ENCODE measurements at regions not wholly inside any gene's neighbourhood (a gene's known extent, or its start where the extent isn't known, plus 50 kb on each side); places are given as distances from the start of the nearest gene placed in this dataset.
"Not testable (repeated sequence)": the region's sequence is repeated elsewhere in the genome, so short reads cannot be mapped to it uniquely, and the experiment has no call there.

DNA sequence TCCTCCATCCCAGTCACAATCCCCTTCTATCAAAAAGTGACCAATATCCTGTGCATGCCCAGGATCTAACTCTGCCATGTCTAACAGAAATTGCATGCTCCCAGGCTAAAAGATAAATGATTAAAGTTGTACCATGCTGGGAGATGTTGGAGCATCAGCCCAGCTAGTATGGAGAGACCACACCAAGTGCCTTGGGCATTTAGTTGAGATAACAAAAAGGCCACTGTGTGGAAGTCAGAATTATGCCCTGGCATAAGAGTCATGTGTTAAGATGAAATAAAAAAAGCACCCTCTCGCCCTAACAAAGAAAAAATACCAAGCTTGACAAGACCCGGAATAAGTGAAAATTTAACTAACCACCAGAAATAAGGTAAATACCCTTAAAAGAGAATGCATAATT lies 155.9 kb upstream of the CENPE start:
- no peak for DNase-seq (ENCODE audit: low read depth)

DNA sequence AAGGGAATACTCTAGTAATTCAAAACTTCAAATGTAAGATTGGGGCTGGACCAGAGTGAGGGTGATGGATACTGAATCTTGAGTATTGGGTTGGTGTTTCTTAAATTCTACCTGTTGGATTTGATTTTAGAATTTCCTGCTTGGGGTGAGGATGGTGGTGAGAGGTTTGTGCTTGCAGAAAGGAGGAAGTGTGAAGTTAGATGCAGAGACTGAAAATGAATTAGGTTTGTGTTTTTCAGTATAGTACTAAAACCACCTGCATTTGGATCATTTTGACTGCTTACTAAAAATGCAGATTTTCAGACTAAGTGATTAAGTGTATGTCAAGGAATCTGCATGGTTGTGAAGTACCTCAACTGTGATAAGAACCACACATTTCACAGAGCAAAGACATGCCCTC lies 131.5 kb upstream of the CENPE start:
- DNase-seq (ENCODE audit: low read depth): no peak
- no peak overlapping the region for H3K4me3 ChIP-seq (ENCODE audit: low read depth, low read length)

More for the DNA sequence above, 155.9 kb upstream of the CENPE start:
- no peak overlapping the region for H3K4me3 ChIP-seq (ENCODE audit: low read depth, low read length)

DNA sequence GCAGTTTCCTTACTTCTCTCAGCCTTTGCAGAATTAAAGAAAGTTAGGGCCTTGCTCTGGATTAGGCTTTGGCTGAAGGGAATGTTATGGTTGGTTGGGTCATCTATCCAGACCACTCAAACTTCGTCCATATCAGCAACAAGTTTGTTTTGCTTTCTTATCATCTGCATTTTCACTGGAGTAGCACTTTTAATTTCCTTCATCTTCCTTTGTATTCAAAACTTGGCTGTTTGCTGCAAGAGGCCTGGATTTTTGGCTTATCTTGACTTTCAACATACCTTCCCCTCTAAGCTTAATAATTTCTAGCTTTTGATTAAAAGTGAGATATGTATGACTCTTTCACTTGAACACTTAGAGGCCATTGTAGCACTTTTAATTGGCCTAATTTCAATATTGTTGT lies 126.7 kb upstream of the CENPE start:
- no peak overlapping the region for H3K4me3 ChIP-seq (ENCODE audit: low read depth, low read length)
- no peak for DNase-seq (ENCODE audit: low read depth)

GRCh38 chr4:103318327-103318726 lies 120.2 kb upstream of the CENPE start:
- no peak for DNase-seq (ENCODE audit: low read depth)
- H3K4me3 ChIP-seq (ENCODE audit: low read depth, low read length): no peak overlapping the region

- no peak overlapping the region for H3K4me3 ChIP-seq (ENCODE audit: low read depth, low read length)
- no peak for DNase-seq (ENCODE audit: low read depth)
Measured at GRCh38 chr4:103308248-103308561, 110.1 kb upstream of the CENPE start.

DNA sequence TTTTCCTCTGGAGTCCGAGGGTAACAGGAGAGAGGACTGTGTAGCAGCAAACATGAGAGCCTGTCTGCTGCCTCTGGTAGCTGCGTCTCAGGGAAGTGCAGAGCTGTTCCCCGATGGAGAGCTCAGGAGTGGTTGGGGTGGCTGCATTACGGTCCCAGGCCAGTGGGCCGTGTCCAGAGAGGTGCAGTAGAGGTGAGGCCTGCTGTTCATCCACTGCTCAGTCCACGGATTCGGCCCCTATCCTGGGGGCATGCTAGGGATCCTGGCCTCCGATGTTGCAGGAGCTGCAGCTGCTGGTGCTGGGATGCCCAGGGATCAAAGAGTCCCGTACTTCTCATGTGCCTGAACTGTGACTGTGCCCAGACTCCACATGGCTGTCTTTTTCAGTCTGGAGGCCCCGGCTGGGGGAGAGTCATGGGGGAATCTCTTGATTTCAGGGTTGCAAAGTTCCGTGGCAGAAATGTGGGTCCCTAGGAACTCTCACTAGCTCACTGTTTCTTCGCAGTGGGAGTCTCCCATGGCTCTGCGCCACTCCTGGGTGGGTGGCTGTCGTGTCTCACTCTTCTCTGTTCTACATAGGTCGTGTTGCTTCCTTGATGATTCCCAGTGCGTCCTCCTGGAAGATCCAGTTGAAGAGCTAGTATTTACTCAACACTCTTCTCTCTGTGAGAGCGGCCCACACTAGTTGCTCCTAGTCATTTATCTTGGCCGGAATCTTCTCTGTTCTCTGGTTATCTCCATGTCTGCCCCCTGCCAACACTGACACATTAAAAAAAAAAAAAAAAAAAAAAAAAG lies 109.5 kb upstream of the CENPE start:
- DNase-seq (ENCODE audit: low read depth): no peak
- no peak overlapping the region for H3K4me3 ChIP-seq (ENCODE audit: low read depth, low read length)

- no peak overlapping the region for H3K4me3 ChIP-seq (ENCODE audit: low read depth, low read length)
- DNase-seq (ENCODE audit: low read depth): no peak
Measured at GRCh38 chr4:103306870-103307375, 108.8 kb upstream of the CENPE start.

DNA sequence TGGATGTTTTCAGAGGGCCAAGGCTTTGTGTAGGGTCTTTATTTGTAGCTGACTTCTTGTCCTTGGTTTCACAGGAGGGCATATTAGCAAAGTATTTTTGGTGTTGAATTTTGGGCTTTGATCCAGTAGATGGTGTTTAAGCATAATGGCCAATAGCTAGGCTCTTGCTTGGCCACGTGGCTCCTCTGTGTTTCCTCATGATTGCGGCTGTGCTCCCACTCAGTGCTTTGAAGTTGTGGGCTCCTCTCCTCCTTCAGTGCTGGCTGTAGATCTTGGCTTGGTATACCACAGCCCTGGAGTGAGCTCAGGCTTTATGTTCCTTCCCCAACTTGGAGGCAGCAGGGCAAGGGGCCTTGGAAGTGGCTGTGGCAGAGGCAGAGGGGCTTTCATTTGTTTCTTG lies 107.2 kb upstream of the CENPE start:
- no peak for DNase-seq (ENCODE audit: low read depth)
- H3K4me3 ChIP-seq (ENCODE audit: low read depth, low read length): no peak overlapping the region

- no peak for DNase-seq (ENCODE audit: low read depth)
- H3K4me3 ChIP-seq (ENCODE audit: low read depth, low read length): no peak overlapping the region
Measured at GRCh38 chr4:103303011-103303410, 104.9 kb upstream of the CENPE start.

DNA sequence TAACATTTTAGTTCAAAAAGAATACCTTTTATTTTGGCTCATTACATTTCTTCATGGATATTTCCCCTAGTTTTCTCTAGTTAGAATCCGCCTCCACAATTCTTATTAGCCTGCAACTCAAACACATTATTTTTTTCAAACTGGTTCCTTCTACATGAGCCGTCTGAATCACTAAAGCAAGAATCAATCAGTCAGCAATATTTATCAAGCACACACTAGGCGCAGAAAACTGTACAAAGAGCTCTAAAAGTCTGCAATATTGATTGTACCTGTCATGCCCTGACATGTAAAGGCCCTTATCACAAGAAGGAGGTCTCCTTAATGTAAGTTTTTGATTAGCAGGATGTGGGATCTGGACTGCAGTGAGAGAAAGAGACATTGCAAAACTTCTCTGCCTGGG lies 94.8 kb upstream of the CENPE start:
- no peak for DNase-seq (ENCODE audit: low read depth)
- no peak overlapping the region for H3K4me3 ChIP-seq (ENCODE audit: low read depth, low read length)

DNA sequence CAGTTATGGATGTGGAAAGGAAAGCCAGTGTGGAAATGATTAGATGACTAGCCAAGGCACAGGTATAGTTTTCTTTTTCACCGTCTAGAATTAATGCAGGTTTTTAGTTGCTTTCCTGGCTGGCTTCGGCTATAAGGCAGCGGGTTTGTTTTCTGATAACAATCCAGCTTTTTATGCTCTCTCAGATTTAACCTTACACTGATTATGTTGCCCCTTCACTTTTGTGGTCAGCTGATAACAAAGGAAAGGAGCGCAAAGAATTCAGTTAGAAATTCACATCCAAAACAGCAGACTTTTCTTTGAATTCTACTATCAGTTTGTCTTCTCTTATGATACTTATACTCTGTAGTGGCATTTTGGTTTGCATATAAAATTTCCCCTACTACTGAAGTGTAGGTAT lies 94.2 kb upstream of the CENPE start:
- H3K4me3 ChIP-seq (ENCODE audit: low read depth, low read length): no peak overlapping the region
- no peak for DNase-seq (ENCODE audit: low read depth)

DNA sequence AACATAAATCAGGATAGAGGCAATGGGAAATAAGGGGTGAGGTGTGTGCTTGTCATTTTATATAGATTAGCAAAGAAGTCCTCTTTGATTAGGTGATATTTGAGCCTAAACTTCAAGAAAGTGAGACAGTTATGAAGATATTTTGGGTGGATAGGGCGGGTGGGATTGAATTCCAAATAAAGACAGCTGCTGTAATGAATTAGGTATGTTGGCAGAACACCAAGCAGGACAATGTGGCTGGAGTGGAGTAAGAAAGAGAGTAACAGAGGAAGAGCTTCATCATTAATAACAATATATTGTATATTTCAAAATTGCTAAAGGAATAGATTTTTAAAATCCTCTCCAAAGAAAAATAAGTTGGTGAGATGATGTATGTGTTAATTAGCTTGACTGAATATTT lies 91.0 kb upstream of the CENPE start:
- no peak overlapping the region for H3K4me3 ChIP-seq (ENCODE audit: low read depth, low read length)
- DNase-seq (ENCODE audit: low read depth): no peak

GRCh38 chr4:103272174-103272573 lies 74.0 kb upstream of the CENPE start:
- no peak for DNase-seq (ENCODE audit: low read depth)
- H3K4me3 ChIP-seq (ENCODE audit: low read depth, low read length): no peak overlapping the region

- DNase-seq (ENCODE audit: low read depth): no peak
Measured at GRCh38 chr4:103268746-103269145, 70.6 kb upstream of the CENPE start.

GRCh38 chr4:103264905-103265304 lies 66.8 kb upstream of the CENPE start:
- DNase-seq (ENCODE audit: low read depth): no peak

More at GRCh38 chr4:103268746-103269145, 70.6 kb upstream of the CENPE start:
- H3K4me3 ChIP-seq (ENCODE audit: low read depth, low read length): no peak overlapping the region

DNA sequence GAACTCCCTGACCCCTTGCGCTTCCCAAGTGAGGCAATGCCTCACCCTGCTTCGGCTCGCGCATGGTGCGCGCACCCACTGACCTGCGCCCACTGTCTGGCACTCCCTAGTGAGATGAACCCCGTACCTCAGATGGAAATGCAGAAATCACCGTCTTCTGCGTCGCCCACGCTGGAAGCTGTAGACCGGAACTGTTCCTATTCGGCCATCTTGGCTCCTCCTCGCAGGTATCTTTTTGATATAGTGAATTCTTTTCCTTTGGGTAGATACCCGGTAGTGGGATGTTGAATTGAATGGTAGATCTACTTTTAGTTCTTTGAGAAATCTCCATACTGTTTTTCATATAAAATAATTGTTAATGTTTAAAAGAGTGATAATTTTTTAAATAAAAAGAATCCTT lies 57.9 kb upstream of the CENPE start:
- DNase-seq (ENCODE audit: low read depth); H3K4me3 ChIP-seq (ENCODE audit: low read depth, low read length): not testable (repeated sequence)

More at GRCh38 chr4:103264905-103265304, 66.8 kb upstream of the CENPE start:
- no peak overlapping the region for H3K4me3 ChIP-seq (ENCODE audit: low read depth, low read length)

All from skeletal muscle cell (primary cell).